ENCODE measurements at regions not wholly inside any gene's neighbourhood (a gene's known extent, or its start where the extent isn't known, plus 50 kb on each side); places are given as distances from the start of the nearest gene placed in this dataset.

DNA sequence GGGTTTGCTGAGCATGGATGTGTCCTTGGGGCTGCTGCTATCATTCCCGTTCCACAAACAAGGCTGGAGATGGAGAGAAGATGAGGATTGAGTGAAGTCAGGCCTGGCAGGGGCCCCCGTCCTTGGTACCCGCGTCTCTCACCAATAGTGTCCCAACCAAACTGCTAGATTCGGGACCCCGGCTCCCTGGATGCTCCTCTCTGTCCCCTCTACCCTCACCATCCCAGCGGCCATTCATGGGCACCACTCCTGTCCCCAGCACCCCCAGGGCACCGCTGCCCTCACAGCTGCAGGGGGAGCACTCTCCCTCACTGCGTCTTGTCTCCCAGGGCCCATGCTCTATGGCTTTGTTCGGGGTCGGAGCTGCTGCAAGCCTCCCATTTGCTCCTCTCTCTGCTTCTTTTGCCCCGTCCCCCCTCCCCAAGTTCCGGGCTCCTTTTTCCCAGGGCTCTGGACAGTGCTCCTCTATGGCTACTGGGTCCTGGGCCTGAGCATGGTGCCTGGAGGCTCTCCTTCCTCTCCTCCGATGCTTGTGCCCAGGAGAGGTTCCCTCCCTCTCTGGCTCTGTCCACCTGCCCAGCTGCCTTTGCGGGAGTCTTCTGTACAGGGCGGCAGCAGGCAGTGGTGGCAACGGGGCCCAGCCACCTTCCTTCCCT, 219.5 kb downstream of the TEX29 start:
- no peak for DNase-seq

DNA sequence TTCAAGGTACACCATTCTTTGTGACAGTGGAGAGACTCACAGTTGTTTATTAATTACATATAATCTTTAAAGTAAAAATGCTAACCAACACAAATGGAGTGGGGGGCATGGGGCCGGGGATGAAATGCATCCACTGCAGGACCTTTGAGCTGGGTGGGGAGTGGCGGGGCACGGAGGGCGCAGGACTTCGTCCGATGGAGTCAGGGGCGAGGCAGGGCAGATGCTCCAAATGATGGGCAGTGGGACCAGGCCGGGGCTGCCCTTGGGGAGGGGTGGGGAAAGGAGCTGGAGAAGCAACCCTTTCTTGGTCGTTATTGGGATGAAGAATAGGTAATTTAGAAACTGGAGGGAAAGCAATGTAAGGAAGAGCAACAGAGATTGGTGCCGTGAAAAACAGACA, 220.0 kb downstream of the TEX29 start:
- no peak for DNase-seq

DNA sequence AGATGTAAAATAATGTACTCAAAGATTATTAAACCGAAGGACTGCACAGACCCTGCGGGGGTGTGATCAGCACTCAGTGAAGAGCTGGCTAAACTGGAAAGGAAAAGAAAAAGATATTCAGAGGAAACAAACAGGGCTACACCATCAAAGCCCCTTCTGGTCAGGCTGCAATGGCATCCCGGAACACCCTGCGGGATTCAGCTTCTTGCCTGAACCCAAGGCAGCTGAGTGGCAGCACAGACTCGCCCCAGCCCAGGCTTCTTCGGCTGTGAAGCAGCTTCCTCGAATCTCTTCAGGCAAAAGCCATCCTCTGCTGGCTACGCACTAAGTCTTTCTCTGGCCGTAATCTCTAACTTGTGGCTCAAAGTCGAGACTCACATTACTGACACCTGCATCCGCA, 220.9 kb downstream of the TEX29 start:
- no peak for DNase-seq

DNA sequence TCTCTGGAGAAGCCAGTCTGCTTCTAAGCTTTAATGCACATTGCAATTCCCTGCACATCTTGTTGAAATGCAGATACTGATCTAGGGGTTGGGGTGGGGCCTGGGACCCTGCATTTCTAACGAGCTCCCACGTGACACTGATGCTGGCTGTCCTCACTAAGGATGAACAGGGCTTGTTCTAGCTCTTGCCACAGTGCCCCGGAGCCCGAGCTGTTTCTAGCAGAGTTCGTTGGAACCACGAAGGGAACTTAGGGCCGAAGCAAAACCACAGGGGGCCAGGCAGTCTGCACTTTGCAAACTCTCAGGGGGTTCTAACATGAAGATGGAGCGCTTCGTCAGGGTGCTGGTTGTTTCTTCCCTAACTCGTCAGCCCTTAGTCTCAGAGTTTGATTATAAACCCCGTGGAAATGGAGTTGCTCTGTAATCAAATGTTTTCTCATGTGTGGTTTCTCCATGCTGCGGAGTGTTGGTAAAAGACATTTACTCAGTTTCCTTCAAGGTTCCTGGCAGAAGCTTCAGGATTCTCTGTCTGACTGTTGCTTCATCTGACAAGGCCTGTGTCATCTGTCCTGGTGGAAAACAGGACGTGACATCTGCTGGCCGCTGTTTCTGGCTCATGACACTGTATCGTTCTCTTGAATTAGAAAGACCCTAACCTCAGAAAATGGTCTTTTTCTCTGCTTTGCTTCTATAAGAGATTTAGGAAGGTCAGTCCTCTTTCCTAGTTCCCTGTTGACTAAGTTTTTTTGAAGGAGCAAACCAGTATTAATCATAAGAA, 221.5 kb downstream of the TEX29 start:
- DNase-seq, result no peak

DNA sequence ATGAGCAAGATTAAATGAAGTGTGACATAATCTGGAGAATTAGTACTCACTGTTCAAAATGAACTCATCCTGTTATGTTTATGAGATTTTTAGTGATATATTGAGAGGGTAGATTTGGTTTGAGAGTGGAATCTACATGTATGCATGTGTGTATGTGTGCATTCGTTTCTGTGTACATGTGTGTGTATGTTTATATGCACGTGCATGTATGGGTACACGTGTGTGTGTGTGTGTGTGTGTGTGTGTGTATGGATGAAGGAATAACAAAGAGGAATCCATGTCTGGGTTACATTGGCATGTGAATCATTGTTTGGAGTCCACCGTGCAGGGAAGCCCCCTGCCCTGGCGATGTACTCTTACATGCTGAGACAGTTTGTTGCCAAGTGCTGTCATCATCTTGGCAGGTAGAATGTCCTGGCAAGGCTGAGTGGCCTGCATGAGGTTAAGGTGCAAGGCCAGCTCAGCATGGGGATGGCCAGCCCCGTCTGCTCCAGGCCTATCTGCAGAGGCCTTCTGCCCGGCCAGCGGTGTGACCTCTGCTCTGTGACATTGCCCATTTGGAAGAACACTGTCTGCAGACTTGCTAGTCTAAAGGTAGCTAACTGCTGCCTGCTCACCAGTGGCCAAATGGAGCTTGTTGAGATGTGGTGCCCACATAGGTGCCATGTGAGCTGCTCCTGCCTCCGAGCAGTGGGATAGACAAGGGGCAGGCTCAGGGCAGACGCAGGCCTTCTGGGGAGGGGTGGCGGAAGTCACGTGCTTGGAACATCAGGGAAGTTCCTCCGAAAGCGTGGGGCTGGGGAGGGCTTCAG, 222.3 kb downstream of the TEX29 start:
- no peak for DNase-seq

DNA sequence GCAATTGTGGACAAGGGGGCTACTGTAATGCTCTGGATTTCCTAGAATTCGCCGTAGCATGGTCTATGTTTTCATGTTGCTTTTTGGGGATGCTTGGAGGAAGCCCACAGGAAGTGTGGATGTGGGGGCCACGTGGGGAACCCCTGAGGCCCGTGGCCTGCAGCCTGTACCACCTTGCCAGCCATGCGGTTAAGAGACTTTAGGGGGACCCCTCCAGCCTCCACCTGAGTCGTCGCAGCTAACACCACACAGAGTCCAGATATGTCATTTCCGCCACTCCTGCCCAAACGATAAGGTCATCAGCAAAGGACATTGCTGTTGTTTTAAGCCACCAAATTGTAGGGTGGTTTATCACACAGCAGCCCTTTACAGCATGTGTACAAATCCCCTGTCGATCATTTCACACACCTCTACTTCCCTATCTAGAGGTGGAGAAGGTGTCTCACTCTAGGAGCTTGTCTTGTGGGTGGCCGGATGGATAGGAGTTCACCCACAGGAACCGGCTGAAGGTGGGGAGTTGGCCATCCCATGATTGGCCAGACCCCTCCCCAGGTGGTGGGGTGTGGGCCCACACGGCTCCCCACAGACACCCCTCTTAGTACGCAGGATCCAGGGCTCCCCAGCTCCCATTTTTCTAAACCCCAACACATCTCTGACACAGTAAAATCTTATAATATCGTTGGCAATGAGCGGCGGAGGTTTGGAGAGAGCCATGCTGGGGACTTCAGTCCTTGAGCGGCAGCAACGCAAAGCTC, 226.7 kb downstream of the TEX29 start:
- DNase-seq, result no peak

DNA sequence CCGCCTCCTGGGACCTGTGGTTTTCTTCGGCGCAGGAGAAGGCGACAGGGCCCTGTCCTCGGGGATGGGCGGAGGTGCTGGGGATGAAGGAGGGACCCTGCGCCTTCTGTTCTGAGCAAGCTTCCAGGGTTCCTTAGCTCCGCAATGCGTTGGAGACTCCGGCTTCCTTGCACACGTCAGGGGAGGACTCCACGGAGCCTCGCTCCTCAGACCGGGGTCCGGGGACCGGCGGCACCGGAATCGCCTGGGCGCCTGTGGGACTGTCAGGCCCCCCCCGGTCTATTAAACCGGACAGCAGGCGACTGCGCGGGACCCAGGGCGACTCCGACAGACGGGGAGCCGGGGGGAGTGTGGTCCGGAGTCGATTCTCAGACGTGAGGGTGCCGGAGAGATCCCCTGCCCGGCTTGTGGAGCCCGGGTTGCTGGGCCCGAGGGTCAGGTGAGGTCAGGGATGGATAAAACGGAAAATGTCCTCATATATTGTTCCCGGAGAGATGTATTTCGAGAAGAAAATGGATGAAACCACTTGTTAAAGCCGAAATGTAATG, 227.4 kb downstream of the TEX29 start:
- no peak for DNase-seq

DNA sequence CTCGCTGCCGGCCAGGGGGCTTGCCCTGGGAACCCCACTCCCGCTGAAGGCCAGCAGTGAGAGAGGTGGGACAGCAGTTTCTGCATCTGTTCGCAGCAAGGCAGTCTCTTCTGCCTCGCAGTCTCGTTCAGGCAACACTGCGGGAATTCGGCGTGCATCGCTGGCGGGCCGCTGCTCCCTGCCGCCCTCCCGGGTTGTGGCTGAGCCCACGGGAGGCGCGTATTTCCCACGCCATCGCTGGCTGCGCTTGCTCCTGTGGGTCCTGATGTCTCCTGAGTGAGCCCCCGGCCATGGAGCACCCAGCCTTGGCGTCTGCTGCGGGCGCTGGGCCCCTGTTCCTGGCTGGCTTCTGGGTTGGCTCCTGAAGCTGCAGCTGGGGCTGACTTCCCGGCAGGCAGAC, 227.9 kb downstream of the TEX29 start:
- DNase-seq, result no peak

DNA sequence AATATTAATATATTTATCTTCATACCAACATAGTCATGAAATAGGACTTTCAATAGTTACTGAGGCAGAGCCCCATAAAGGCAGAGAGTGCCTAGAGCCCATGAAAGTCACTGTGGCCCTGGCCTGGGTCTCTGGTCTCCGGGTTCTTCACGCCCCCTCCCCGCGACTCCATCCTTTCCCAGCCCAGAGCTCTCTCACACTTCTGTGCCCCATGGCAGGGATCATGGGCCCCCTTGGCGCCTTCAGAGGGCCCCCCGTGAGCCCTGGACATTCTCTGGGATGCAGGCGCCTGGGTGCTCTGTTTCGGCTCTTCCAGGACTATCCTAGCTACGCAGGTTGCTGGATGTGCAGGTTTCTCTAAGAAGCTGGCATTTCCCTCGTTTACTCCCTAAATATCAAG, 228.4 kb downstream of the TEX29 start:
- no peak for DNase-seq

DNA sequence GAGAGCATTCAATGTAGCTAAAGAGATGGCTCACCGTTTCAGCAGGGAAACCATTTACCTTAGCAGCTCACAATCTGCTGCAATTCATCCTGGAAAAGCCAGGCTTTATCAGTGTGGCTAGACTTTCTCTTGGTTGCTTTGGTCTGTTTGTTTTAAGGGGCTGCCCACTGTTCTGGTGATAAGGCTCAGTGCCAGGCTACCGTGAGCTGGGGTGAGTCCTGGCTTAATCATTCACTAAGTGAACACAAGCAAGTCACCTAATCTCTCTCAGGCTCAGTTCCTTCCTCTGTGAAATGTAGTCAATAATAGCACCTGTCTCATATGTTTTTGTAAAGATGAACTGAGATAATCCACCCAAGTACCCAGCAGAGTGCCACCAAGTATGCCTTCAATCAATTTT, 229.0 kb downstream of the TEX29 start:
- DNase-seq, result no peak

DNA sequence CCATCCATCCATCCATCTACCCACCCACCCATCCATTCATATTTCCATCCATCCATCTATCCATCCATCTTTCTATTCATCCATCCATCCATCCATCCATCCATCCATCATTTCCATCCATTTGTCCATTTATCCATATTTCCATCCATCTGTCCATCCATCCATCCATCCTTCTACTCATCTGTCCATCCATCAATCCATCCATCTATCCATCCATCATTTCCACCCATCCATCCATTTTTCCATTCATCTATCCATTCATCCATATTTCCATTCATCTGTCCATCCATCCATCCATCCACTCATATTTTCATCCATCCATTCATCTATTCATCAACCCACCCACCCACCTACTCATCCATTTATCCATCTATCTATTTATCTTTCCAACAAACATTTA, 229.6 kb downstream of the TEX29 start:
- no peak for DNase-seq

DNA sequence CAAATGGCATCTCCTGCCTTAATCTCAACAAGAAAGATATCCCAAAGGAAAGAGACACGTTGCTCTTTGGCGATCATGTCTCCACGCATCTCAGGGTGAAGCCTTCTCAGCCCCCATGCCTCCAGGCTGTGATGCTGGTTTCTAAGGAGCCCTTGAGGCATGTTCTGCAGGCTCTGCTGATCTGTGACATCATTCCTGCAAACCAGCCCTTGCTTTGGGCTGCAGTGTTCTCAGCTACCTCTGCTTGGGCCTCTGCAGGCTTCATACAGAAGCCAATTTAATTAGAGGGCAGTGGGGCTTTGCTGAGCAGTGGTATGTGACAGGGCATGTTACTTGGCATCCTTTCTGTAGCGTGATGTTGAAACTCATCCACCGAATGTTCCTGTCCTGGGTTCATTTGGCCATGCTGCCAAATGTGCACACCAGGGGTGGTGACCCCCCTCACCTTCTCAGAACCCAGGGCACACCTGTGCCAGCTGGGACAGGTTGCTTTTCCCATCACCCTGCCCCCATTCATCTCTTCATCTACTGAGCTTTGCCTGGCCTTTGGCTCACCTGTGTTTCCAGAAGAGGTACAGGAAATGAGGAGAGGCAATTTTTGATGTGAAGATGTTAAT, 230.9 kb downstream of the TEX29 start:
- DNase-seq, result no peak

DNA sequence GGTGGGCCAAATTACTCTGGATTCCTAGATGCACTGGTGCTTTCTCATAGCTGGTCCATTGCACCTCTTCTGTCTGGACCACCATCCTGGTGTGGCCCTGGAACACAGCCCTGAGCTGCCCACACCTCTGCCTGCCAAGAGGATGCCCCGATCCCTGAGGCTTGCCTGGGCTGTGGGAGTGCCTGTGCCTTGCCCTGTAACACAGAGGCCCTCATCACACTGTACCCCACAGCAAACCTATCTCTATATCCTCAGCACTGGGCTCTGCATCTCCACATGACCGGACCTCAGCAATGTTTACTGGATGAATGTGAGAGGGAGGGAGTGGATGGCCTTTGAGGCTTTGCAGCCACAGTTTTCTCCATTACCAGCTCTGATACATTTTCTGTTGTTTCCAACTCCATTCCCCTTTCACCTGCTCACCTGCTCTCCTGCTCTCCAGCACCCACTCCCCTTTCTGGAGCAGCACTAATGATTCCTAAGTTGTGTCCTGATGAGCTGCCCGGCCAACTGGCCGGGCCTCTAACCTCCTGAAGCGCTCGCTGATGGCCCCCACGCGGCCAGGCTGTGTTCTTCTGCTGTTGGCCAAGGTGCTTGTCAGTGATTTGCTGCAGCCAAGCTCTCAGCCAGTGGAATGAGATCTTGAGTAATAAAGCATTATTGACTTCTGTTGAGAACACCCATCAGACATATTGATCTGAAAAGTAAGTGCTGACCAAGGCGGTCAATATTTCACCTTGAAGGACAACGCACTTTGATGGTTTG, 232.6 kb downstream of the TEX29 start:
- no peak for DNase-seq

DNA sequence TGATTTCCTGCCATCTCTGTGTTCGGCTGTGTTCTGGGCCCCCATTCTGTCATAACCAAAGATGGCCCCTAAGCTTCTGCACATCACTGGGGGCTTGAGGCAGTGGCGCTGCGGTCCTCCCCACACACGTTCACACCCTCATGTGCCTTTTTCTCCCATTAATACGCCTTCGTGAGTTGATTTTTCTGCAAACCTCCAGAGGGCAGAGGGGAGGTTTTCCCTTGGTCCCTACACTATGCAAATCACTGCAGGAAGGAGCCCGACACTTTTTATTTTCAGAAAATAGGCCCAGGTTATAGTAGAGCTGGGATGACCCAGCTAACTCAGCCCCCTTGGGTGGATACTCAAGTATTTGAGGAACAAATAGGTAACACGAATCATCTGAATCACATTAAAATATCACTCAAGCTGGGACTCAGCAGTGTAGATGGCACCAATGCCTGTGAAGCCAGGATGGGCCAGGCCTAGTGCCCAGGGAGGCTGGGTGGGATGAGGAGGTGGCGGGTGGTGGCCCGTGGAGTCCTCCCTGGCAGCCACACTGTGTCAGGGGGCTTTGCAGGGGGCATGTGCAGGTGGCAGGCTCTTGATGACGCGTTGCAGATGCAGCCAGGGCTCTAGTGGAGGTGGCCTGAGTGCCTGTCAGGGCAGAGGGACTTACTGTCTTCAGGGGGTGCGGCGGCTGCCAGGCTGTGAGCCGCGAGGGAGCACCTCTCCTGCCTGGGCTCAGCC, 234.3 kb downstream of the TEX29 start:
- no peak for DNase-seq

DNA sequence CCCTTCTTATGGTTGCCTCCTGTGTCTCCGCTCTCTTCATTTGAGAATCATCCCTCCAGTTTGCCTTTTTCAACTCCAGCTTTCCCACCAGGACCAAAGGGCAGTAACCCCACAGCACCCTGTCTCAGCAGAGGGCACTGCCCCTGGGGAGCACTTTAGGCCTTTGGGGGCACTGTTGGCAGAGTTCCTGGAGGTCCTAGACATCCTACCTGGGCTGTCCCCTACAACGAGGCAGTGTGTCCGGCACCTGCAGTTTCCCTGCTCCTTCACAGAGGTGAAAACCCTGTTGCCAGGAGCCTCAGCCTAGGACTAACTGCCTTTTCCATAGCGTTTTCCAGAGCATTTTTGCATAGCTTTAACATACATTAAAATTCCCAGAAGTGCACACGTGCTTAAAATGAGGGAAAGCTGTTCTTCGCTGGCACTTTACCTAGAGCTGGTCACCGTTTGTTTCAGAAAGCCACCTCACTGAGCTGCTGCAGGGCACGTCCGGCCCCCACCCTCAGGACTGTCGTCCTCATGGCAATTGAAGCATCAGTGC, 234.9 kb downstream of the TEX29 start:
- no peak for DNase-seq

DNA sequence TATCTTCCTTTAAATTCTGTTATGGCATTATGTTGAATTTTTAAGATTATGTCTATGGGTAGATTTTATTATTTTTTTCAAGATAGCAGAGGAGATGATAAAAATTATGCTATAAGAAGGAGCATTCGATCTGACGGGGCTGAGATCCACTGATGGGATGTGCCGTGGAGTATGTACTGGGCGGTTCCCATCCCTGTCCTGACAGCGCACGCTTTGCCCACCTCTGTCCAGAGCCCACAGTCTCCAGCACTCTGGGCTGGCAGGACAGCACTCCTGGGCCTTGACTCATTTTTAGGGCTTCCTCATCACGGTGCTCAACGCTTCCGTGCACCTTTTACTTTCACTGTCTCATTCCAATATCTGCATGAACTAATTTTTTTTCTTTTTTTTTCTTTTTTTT, 235.5 kb downstream of the TEX29 start:
- no peak for DNase-seq

DNA sequence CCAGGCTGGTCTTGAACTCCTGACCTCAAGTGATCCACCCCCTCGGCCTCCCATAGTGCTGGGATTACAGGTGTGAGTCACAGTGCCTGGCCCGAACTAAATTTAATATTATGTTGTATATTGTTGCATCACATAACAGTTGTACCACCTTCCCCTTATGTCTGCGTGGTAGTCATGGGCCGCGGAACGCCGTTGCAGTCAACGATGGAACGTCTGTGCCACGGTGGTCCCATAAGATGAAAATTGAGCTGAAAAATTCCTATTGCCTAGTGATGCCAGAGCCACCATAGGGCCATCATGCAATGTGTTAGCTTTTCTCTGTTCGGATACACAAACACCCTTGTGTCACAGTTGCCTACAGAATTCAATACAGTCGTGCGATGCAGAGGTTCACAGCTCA, 236.1 kb downstream of the TEX29 start:
- no peak for DNase-seq

DNA sequence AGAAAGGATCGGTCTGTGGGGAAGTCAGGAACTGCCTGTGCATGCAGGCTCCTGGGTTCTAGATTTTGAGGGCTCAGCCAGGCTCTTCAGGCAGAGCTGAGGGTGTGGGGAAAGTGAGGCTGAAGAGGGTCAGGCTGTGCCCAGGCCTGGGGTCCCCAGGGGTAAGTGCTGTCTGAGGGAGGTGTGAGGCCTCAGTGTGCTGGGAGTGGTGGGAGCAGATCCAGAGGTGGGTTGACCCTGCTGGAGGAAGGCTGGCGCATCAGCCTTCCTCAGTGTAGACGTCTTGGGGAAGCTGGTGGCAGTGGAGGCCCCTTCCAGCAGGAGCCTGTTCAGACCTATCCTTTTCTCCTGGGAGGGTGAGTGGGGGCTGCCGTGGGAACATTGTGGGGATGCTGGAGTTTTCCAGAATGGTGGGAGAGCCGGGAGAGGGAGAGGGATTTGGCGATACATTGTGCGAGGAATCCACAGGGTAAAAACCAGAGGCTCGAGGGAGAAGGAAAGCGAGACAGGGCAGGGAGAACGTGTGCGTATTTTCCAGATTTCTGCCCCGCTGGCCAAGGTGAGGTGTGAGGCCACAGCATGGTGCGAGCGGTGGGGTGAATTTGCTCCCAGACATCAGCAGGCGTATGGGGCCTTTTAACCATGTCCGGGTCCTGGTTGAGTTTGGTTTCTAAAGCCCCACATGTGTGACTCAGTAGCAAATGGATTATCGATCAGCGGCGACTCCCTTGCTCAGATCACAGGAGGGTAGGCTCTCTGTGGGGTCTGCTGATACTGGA, 237.7 kb downstream of the TEX29 start:
- DNase-seq, result no peak

DNA sequence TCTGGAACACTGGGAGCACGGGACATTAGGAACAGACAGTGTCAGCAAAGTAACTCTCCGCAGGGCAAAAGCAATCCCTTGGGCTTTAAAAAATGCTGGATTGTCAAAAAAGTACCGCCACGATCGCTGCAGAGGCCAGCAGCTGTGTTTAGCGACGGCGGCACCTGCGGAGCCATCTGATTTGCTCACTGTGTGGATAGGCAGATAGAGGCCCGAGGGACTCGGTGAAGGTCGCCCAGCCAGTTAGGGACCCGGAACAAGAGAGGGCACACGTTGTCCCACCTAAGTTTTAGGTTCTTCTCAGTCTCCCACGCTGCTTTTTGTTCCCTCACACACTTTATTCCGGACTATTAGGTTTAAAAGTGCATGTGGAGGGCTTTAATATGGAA, 238.3 kb downstream of the TEX29 start:
- DNase-seq, result no peak
